ENCODE measurements at regions not wholly inside any gene's neighbourhood (a gene's known extent, or its start where the extent isn't known, plus 50 kb on each side); places are given as distances from the start of the nearest gene placed in this dataset.

GRCh38 chr12:112656141-112656540 is 135.4 kb upstream of the RPH3A start:
- TF ChIP-seq CTCF (IDR thresholded peaks at IDR 0.05) (no peak), POLR2A (IDR thresholded peaks at IDR 0.05) (no peak)
